OCI-LY7 (cell line): ENCODE measurements at regions not wholly inside any gene's neighbourhood (a gene's known extent, or its start where the extent isn't known, plus 50 kb on each side); places are given as distances from the start of the nearest gene placed in this dataset.

Experiments
- BruUV-seq: library from RNA; stranded (reverse); fragments of 400-500 nt; replicated peaks from 2 replicates; lab custom pipeline; 2021; lab: Mats Ljungman, UMichigan
- CTCF ChIA-PET: fragments of 300-600 bp; sonication (Branson Sonifier 250); formaldehyde crosslinking; loops from one replicate; lab custom pipeline; 2022; ENCODE audit warnings: antibody characterized with exemption; ENCODE audit not compliant: unreplicated experiment; lab: Charles Lee
- POLR2A ChIA-PET: fragments of 300-600 bp; sonication (Branson Sonifier 250); formaldehyde crosslinking; loops from one replicate; lab custom pipeline; 2022; ENCODE audit warnings: antibody characterized with exemption; lab: Charles Lee
- DNase-seq: peaks from one replicate; pipeline ENCODE4 v3.0.0-alpha.2; 2015; ENCODE audit warnings: low spot score
- H2AFZ ChIP-seq: fragments of 200-600 bp; sonication (generic), shearing (Covaris generic); 2 replicates; pipeline ENCODE4 v1.6.1; 2014; ENCODE audit warnings: mild to moderate bottlenecking, antibody characterized with exemption, low read length, moderate library complexity
- H3K27ac ChIP-seq: fragments of 200-600 bp; sonication (generic); 2 replicates; pipeline ENCODE4 v1.5.1; 2014; ENCODE audit warnings: mixed run types, low read depth, mild to moderate bottlenecking, moderate library complexity, low read length, inconsistent platforms; ENCODE audit not compliant: poor library complexity, severe bottlenecking
- H3K36me3 ChIP-seq: fragments of 200-600 bp; sonication (generic); 2 replicates; pipeline ENCODE4 v1.6.1; 2014; ENCODE audit warnings: mild to moderate bottlenecking, antibody characterized with exemption, low read length, moderate library complexity, mixed read lengths; ENCODE audit not compliant: insufficient read depth
- H3K4me1 ChIP-seq: fragments of 200-600 bp; sonication (generic); 2 replicates; pipeline ENCODE4 v1.5.1; 2014; ENCODE audit warnings: mild to moderate bottlenecking, low read length; ENCODE audit not compliant: insufficient read depth, poor library complexity, severe bottlenecking
- H3K4me2 ChIP-seq: fragments of 200-600 bp; sonication (generic); 2 replicates; pipeline ENCODE4 v1.6.1; 2014; ENCODE audit warnings: mild to moderate bottlenecking, low read length
- H3K4me3 ChIP-seq: fragments of 200-600 bp; sonication (generic); 2 replicates; pipeline ENCODE4 v1.5.1; 2014; ENCODE audit warnings: mild to moderate bottlenecking, low read depth, low read length; ENCODE audit not compliant: poor library complexity, severe bottlenecking
- H3K79me2 ChIP-seq: fragments of 200-600 bp; sonication (generic); 2 replicates; pipeline ENCODE4 v1.6.1; 2016; ENCODE audit warnings: low read depth, mild to moderate bottlenecking, low read length, moderate library complexity, mixed read lengths; ENCODE audit not compliant: insufficient read depth
- H3K9me2 ChIP-seq: fragments of 200-600 bp; sonication (generic); 2 replicates; pipeline ENCODE4 v1.6.1; 2016; ENCODE audit warnings: mild to moderate bottlenecking, low read length, mixed read lengths; ENCODE audit not compliant: insufficient read depth
- H3K9me3 ChIP-seq: fragments of 200-600 bp; sonication (generic); 2 replicates; pipeline ENCODE4 v1.6.1; 2014; ENCODE audit warnings: mild to moderate bottlenecking, mixed run types, low read length, mixed read lengths
- H4K20me1 ChIP-seq: fragments of 200-600 bp; sonication (generic); 2 replicates; pipeline ENCODE4 v1.6.1; 2014; ENCODE audit warnings: mild to moderate bottlenecking, antibody characterized with exemption, low read length, moderate library complexity, mixed read lengths; ENCODE audit not compliant: insufficient read depth
- CTCF ChIP-seq: fragments of 200-600 bp; sonication (generic); conservative IDR thresholded peaks from 2 replicates; pipeline ENCODE4 v1.5.1; 2014; ENCODE audit warnings: mild to moderate bottlenecking, antibody characterized with exemption, low read length, moderate library complexity, mixed read lengths
- EZH2phosphoT487 ChIP-seq: fragments of 200-600 bp; sonication (generic); IDR thresholded peaks from 2 replicates; pipeline ENCODE4 v1.6.1; 2018; ENCODE audit warnings: low read depth, borderline replicate concordance, mild to moderate bottlenecking, mixed run types, antibody characterized with exemption, low read length, moderate library complexity, mixed read lengths
- intact Hi-C: fragments of 100-400 bp; cut with micrococcal nuclease; formaldehyde crosslinking; loops from one replicate; pipeline ENCODE4 v1.10.0; 2022; ENCODE audit not compliant: unreplicated experiment

GRCh38 chr3:177961784-177962183, 574.5 kb upstream of the KCNMB2 start:
- ChIA-PET CTCF (no interaction called here), POLR2A (interaction anchor here (0.7 to 1.4 kb wide), 2 partner anchors 14 to 946 kb away, joined by 3 to 4 read pairs; no protein-coding TSS in a partner anchor)
- no peaks in the 10 kb centered on the region for H3K36me3 ChIP-seq
- H3K79me2 ChIP-seq = no peaks in the 10 kb centered on the region
- H3K4me3 ChIP-seq = no peak overlapping the region
- DNase-seq = no peak
- no peak overlapping the region for H3K4me2 ChIP-seq
- no peaks in the 10 kb centered on the region for H4K20me1 ChIP-seq
- no peaks in the 10 kb centered on the region for H3K4me1 ChIP-seq
- TF ChIP-seq EZH2phosphoT487 = no peak
- no peak for TF ChIP-seq CTCF
- no peaks in the 10 kb centered on the region for H3K9me3 ChIP-seq
- H3K9me2 ChIP-seq = no peaks in the 10 kb centered on the region
- no peak overlapping the region for H3K27ac ChIP-seq
- H2AFZ ChIP-seq = no peak overlapping the region
- BruUV-seq = no TSS peak
- intact Hi-C loops = no loop called here

- H3K4me1 ChIP-seq = no peaks in the 10 kb centered on the region
- H3K36me3 ChIP-seq = no peaks in the 10 kb centered on the region
- H3K79me2 ChIP-seq = no peaks in the 10 kb centered on the region
- H3K4me3 ChIP-seq = no peak overlapping the region
- H3K27ac ChIP-seq = no peak overlapping the region
- H3K9me2 ChIP-seq = no peaks in the 10 kb centered on the region
- H2AFZ ChIP-seq = no peak overlapping the region
- CTCF ChIA-PET = no interaction called here
- BruUV-seq = no TSS peak
- intact Hi-C loops = no loop called here
- TF ChIP-seq EZH2phosphoT487 (no peak), CTCF (no peak)
- no peak for DNase-seq
- no peak overlapping the region for H3K4me2 ChIP-seq
- POLR2A ChIA-PET = no interaction called here
- H4K20me1 ChIP-seq = no peaks in the 10 kb centered on the region
- H3K9me3 ChIP-seq = no peaks in the 10 kb centered on the region
Observed at GRCh38 chr3:177966493-177966892, 569.7 kb upstream of the KCNMB2 start.

- Histone ChIP-seq H3K9me2 (no peaks in the 10 kb centered on the region), H4K20me1 (no peaks in the 10 kb centered on the region), H3K27ac (no peak overlapping the region), H3K79me2 (no peaks in the 10 kb centered on the region), H3K4me3 (no peak overlapping the region), H3K9me3 (no peaks in the 10 kb centered on the region), H3K4me1 (no peaks in the 10 kb centered on the region), H2AFZ (no peak overlapping the region), H3K36me3 (no peaks in the 10 kb centered on the region), H3K4me2 (no peak overlapping the region)
- ChIA-PET POLR2A (no interaction called here), CTCF (no interaction called here)
- no peak for TF ChIP-seq EZH2phosphoT487
- TF ChIP-seq CTCF = no peak
- intact Hi-C loops = no loop called here
- DNase-seq = no peak
- no TSS peak for BruUV-seq
Observed at GRCh38 chr3:177968891-177969290, 567.3 kb upstream of the KCNMB2 start.
